GM21367 (cell line): ENCODE measurements at regions not wholly inside any gene's neighbourhood (a gene's known extent, or its start where the extent isn't known, plus 50 kb on each side); places are given as distances from the start of the nearest gene placed in this dataset.

Experiments
- ATAC-seq: cut with Tn5 transposase; IDR thresholded peaks from one replicate; pipeline ENCODE4 v1.9.1; 2021; ENCODE audit not compliant: unreplicated experiment

GRCh38 chr6:91500689-91501303, 913.9 kb upstream of the MAP3K7 start:
- ATAC-seq = no peak

- no peak for ATAC-seq
Observed at GRCh38 chr6:91498576-91498975, 911.7 kb upstream of the MAP3K7 start.

GRCh38 chr6:91497770-91498169, 910.9 kb upstream of the MAP3K7 start:
- no peak for ATAC-seq

GRCh38 chr6:91490671-91491301, 903.9 kb upstream of the MAP3K7 start:
- no peak for ATAC-seq

GRCh38 chr6:91487696-91488392, 901.0 kb upstream of the MAP3K7 start:
- ATAC-seq = no peak

- no peak for ATAC-seq
Observed at GRCh38 chr6:91486200-91486599, 899.3 kb upstream of the MAP3K7 start.

- ATAC-seq = no peak
Observed at GRCh38 chr6:91485047-91485446, 898.2 kb upstream of the MAP3K7 start.

GRCh38 chr6:91483415-91484105, 896.7 kb upstream of the MAP3K7 start:
- no peak for ATAC-seq

- peak; percentile 67 for ATAC-seq
Observed at GRCh38 chr6:91482498-91482897, 895.6 kb upstream of the MAP3K7 start.

GRCh38 chr6:91480402-91480801, 893.5 kb upstream of the MAP3K7 start:
- ATAC-seq = no peak

GRCh38 chr6:91477688-91478087, 890.8 kb upstream of the MAP3K7 start:
- ATAC-seq = no peak

- peak; percentile 66 for ATAC-seq
Observed at GRCh38 chr6:91476000-91476399, 889.1 kb upstream of the MAP3K7 start.

- ATAC-seq = no peak
Observed at GRCh38 chr6:91465393-91465792, 878.5 kb upstream of the MAP3K7 start.

GRCh38 chr6:91464718-91465117, 877.8 kb upstream of the MAP3K7 start:
- no peak for ATAC-seq

- no peak for ATAC-seq
Observed at GRCh38 chr6:91464201-91464600, 877.3 kb upstream of the MAP3K7 start.

- ATAC-seq = no peak
Observed at GRCh38 chr6:91462241-91462640, 875.4 kb upstream of the MAP3K7 start.

- no peak for ATAC-seq
Observed at GRCh38 chr6:91453224-91453878, 866.5 kb upstream of the MAP3K7 start.

GRCh38 chr6:91449539-91449938, 862.7 kb upstream of the MAP3K7 start:
- ATAC-seq = no peak

GRCh38 chr6:91447530-91448254, 860.8 kb upstream of the MAP3K7 start:
- no peak for ATAC-seq

GRCh38 chr6:91447081-91447480, 860.2 kb upstream of the MAP3K7 start:
- no peak for ATAC-seq

- ATAC-seq = no peak
Observed at GRCh38 chr6:91443405-91443804, 856.5 kb upstream of the MAP3K7 start.
